ENCODE measurements at regions not wholly inside any gene's neighbourhood (a gene's known extent, or its start where the extent isn't known, plus 50 kb on each side); places are given as distances from the start of the nearest gene placed in this dataset.

DNA sequence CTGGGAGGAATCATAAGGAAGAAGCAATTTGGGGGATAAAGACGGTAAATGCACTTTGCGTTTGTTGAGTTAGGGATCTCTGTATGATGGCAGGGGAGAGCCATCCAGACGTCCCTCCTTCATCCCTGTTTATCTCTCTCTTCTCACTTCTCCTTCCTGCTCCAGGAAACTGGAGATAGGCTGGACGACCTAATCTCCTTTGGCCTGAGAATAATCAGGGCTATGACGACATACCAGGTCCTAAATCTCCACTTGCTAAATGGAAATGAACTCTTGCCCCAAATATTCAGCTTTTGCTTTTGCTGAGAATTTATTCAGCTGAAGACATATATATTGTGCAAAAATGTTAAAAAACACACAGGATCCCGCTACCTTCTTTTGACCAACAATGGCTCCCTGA lies 182.9 kb upstream of the INHBA start:
- TF ChIP-seq, protein P1, sequence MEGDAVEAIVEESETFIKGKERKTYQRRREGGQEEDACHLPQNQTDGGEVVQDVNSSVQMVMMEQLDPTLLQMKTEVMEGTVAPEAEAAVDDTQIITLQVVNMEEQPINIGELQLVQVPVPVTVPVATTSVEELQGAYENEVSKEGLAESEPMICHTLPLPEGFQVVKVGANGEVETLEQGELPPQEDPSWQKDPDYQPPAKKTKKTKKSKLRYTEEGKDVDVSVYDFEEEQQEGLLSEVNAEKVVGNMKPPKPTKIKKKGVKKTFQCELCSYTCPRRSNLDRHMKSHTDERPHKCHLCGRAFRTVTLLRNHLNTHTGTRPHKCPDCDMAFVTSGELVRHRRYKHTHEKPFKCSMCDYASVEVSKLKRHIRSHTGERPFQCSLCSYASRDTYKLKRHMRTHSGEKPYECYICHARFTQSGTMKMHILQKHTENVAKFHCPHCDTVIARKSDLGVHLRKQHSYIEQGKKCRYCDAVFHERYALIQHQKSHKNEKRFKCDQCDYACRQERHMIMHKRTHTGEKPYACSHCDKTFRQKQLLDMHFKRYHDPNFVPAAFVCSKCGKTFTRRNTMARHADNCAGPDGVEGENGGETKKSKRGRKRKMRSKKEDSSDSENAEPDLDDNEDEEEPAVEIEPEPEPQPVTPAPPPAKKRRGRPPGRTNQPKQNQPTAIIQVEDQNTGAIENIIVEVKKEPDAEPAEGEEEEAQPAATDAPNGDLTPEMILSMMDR (conservative IDR thresholded peaks at IDR 0.05; ENCODE audit: low read depth, low read length): no peak
- no peak for DNase-seq (ENCODE audit: low read depth)
- H3K4me3 ChIP-seq (ENCODE audit: low read depth, low read length): no peak overlapping the region

DNA sequence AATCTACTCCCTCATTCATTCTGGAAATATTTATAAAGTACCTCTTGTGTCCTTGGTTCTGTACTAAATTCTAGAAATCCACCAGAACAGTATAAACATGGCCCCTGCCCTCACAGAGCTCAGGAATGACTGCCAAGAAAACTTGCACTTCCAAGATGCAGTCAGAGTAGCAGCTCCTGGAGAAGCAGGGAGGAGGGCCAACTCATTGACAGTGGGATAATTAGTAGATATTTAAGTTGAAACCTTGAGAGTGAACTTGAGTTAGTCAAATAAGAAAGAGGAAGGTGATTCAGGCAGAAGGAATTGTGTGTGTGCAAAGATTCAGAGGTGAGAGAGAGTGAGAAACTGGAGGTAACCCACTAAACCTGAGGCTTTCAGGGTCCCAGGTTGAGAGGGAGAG lies 182.2 kb upstream of the INHBA start:
- TF ChIP-seq, protein P1 (conservative IDR thresholded peaks at IDR 0.05; ENCODE audit: low read depth, low read length): no peak
- DNase-seq (ENCODE audit: low read depth): no peak
- H3K4me3 ChIP-seq (ENCODE audit: low read depth, low read length): no peak overlapping the region

DNA sequence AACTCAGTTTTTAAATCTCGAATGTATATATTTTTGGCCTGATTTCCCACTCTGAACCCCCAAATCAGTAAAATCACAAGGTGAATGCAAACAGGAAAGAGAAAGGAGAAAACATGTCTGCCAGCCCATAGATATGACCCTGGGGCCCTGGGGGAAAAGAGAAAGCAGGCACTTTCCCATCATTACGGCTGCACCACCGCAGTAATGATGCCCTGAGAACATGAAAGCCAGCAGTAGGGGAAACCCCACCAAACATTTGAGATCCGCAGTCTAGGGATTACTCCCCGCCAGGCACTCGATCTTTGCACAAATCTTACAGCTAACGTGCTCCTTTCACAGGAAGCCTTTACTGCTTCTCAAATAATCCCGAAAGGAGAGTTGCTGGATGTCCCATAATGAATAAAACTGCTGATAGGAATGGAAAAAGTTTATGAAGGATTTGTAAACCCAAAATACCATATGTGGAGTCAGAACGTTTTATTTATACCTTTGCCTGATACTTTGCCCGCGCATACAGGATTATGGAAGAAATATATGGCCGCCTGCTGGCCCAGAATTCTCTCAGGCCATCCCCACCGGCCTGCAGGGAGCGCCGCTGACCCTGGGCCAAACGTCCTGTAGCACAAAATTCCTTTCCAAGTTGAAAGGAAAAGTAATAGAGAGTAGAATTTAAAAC lies 180.0 kb upstream of the INHBA start:
- no peak for DNase-seq (ENCODE audit: low read depth)
- TF ChIP-seq, protein P1 (conservative IDR thresholded peaks at IDR 0.05; ENCODE audit: low read depth, low read length): no peak

DNA sequence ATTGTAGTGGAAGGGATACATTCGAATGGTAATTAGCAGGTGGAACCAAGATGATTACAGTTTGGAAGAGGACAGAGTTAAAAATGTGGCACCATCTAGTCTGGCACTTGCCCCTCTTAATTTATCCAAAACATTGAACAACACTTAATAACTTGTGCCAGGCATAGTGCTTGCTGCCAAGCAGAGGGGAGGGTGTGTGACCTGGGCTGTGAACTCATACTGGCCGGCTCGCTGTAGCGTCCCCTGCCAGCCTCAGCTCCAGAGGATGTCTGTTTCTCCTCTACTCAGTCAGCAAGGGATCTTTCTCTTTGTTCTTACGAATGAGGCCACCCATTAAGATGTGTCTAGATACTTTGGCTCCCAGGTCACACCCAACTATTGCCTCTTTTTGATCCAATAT lies 179.4 kb upstream of the INHBA start:
- no peak overlapping the region for H3K4me3 ChIP-seq (ENCODE audit: low read depth, low read length)
- TF ChIP-seq, protein P1 (conservative IDR thresholded peaks at IDR 0.05; ENCODE audit: low read depth, low read length): no peak

More for the DNA sequence above, 180.0 kb upstream of the INHBA start:
- no peak overlapping the region for H3K4me3 ChIP-seq (ENCODE audit: low read depth, low read length)

DNA sequence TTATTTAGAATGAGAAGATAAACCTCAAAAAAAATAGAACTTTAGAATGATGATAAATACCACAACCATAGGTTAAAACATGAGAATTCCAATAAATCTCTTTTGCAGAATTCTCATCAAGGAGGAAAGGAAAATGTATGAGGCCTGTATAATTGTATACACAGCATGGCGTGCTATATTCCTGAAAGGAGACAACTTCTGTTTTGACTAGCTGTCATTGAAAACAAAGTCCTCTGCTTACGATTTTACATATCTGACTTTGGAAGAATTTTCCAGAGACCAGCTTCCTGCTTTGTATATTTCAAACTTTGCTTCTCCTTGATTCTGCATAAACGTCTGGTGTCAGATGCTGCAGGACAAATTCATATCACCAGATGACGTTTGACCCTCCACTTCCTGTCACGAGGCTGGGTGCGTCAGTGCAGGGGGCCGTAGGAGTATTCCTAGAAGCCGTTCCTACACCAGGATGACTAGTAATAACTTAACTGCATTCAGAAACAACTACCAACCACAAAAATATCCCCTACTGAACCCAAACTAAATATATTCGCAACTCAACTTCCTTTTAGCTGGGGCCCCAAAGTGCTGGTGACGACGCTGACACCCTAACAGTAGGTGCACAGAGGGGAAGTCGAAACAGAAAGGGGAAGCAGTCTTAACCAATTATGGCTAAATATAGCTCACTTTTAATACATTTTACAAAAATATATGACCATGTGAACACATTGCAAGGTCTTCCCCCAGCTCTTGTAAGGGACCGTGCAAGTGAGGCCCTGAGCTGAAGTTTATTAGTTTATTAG lies 178.6 kb upstream of the INHBA start:
- H3K4me3 ChIP-seq (ENCODE audit: low read depth, low read length): no peak overlapping the region
- TF ChIP-seq, protein P1 (conservative IDR thresholded peaks at IDR 0.05; ENCODE audit: low read depth, low read length): no peak
- no peak for DNase-seq (ENCODE audit: low read depth)

More for the DNA sequence above, 179.4 kb upstream of the INHBA start:
- DNase-seq (ENCODE audit: low read depth): no peak

DNA sequence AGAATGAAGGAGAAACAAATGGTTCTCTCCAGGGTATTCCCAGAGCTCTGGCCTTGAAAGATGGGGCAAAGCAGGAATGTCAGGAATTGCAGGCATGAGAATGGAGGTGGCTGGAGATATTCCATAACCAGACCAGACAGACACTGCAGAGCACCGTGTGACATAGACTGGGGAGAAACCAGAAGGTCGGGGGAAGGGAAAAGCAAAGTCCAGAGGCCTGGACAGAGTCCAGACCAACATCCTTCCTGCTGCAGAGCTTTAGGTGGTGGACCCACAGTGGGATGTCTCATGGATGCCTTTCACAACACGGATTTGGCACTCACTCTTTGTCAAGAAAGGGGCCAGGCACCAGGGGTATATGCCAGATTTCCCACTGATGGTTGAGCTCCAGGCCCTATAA lies 177.2 kb upstream of the INHBA start:
- no peak overlapping the region for H3K4me3 ChIP-seq (ENCODE audit: low read depth, low read length)
- no peak for DNase-seq (ENCODE audit: low read depth)
- TF ChIP-seq, protein P1 (conservative IDR thresholded peaks at IDR 0.05; ENCODE audit: low read depth, low read length): no peak

Measured in epithelial cell of proximal tubule (primary cell).